Memory B cell (primary cell): ENCODE measurements at regions not wholly inside any gene's neighbourhood (a gene's known extent, or its start where the extent isn't known, plus 50 kb on each side); places are given as distances from the start of the nearest gene placed in this dataset.
"Not testable (repeated sequence)": the region's sequence is repeated elsewhere in the genome, so short reads cannot be mapped to it uniquely, and the experiment has no call there.

ENCODE experiments used
- ATAC-seq: fragments of 150-1000 bp; cut with Tn5 transposase; 2 replicates; pipeline ENCODE4 v1.10.0; 2021; ENCODE audit warnings: low read depth, mild to moderate bottlenecking, moderate library complexity
- DNase-seq, 2 donors: peaks; one replicate each; pipeline ENCODE4 v3.0.0; 2022; ENCODE audit warnings: low spot score in 2 of 2
- H3K27ac Mint-ChIP-seq: one replicate; pipeline ENCODE4 v1.8.0; 2022; ENCODE audit warnings: mild to moderate bottlenecking, moderate library complexity, mixed read lengths
- H3K27me3 Mint-ChIP-seq: one replicate; pipeline ENCODE4 v1.8.0; 2022; ENCODE audit warnings: mixed read lengths
- H3K36me3 Mint-ChIP-seq: one replicate; pipeline ENCODE4 v1.8.0; 2022; ENCODE audit warnings: mild to moderate bottlenecking, mixed read lengths
- H3K4me1 Mint-ChIP-seq: one replicate; pipeline ENCODE4 v1.8.0; 2022; ENCODE audit warnings: mixed read lengths
- H3K4me3 Mint-ChIP-seq: one replicate; pipeline ENCODE4 v1.8.0; 2022; ENCODE audit warnings: mild to moderate bottlenecking, moderate library complexity, mixed read lengths
- H3K9me3 Mint-ChIP-seq: one replicate; pipeline ENCODE4 v1.8.0; 2022; ENCODE audit warnings: mixed read lengths

GRCh38 chr4:11060637-11061036 is 368.1 kb downstream of the HS3ST1 start:
- not testable (repeated sequence) for DNase-seq, H3K4me1 Mint-ChIP-seq, H3K36me3 Mint-ChIP-seq, H3K27me3 Mint-ChIP-seq, H3K27ac Mint-ChIP-seq, ATAC-seq, H3K4me3 Mint-ChIP-seq, H3K9me3 Mint-ChIP-seq

- H3K9me3 Mint-ChIP-seq, H3K27ac Mint-ChIP-seq, DNase-seq, H3K27me3 Mint-ChIP-seq, ATAC-seq, H3K4me1 Mint-ChIP-seq, H3K36me3 Mint-ChIP-seq, H3K4me3 Mint-ChIP-seq: not testable (repeated sequence)
Observed at GRCh38 chr4:11054937-11055336, 370.4 kb upstream of the CLNK start.

DNA sequence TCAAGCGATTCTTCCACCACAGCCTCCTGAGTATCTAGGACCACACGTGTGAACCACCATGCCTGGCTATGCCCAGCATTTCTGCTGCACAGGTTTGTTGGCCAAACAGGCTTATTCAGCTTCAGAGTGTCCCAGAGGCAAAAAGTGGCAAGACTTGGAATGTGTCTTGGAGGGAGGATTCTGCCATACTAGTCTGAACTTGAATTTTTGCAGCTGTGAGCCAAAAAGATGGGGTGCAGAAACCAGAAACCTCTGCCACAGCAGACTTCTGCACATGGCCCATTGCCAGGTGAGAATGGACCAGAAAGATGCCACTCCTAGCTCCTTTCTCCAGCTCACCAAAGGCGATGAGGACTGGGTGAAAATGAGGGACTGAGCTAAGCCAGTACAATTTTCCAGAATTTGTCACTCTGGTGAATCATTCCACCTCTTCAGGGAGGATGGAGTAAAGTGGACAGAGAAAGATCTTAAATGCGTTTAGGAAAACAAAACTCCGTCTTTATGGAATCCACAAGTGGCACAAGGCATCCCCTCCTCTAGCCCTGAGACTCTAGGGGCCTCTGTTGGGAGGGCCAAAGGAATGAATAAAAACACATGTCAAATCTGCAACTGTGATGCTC is 369.1 kb upstream of the CLNK start:
- no peak overlapping the region for H3K4me3 Mint-ChIP-seq
- H3K36me3 Mint-ChIP-seq, result peaks cover 1% of the 10 kb centered on the region
- no peak overlapping the region for H3K27ac Mint-ChIP-seq
- H3K27me3 Mint-ChIP-seq, result no peaks in the 10 kb centered on the region
- ATAC-seq, result no peak
- H3K4me1 Mint-ChIP-seq, result peaks cover 10% of the 10 kb centered on the region
- peaks cover 4% of the 10 kb centered on the region for H3K9me3 Mint-ChIP-seq
- no peak for DNase-seq

DNA sequence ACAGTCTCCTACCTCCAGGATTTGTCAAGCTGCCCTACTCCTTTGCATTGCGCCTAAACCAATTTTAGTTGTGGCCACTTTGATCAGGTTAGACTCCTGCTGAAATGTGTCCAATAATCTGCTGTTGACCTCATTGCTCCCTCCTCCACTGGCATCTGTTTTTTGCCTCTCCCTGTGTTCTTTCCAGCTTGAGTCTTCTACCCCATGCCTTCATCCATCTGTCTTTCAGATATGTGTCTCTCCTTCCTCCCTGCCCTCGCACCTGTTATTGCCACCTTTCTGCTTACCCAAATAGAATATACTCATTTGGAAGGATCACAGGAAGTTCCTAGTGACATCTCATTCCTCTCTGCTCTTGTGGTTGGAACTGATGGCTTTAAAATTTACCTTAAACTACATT is 366.6 kb upstream of the CLNK start:
- H3K4me1 Mint-ChIP-seq, result peaks cover 8% of the 10 kb centered on the region
- ATAC-seq, result no peak
- no peaks in the 10 kb centered on the region for H3K27me3 Mint-ChIP-seq
- H3K9me3 Mint-ChIP-seq, result peaks cover 9% of the 10 kb centered on the region
- DNase-seq, result no peak
- H3K36me3 Mint-ChIP-seq, result peaks cover 7% of the 10 kb centered on the region
- no peak overlapping the region for H3K4me3 Mint-ChIP-seq
- no peak overlapping the region for H3K27ac Mint-ChIP-seq

- no peaks in the 10 kb centered on the region for H3K27me3 Mint-ChIP-seq
- no peak for ATAC-seq
- H3K4me1 Mint-ChIP-seq, result peaks cover 8% of the 10 kb centered on the region
- H3K36me3 Mint-ChIP-seq, result peaks cover 9% of the 10 kb centered on the region
- DNase-seq, result no peak
- no peak overlapping the region for H3K27ac Mint-ChIP-seq
- H3K4me3 Mint-ChIP-seq, result no peak overlapping the region
- peaks cover 12% of the 10 kb centered on the region for H3K9me3 Mint-ChIP-seq
Observed at GRCh38 chr4:11050766-11051165, 366.2 kb upstream of the CLNK start.

GRCh38 chr4:11049001-11049400 is 364.4 kb upstream of the CLNK start:
- H3K27ac Mint-ChIP-seq, result no peak overlapping the region
- H3K4me3 Mint-ChIP-seq, result no peak overlapping the region
- no peaks in the 10 kb centered on the region for H3K27me3 Mint-ChIP-seq
- ATAC-seq (no peak), DNase-seq (no peak)
- peaks cover 13% of the 10 kb centered on the region for H3K4me1 Mint-ChIP-seq
- H3K36me3 Mint-ChIP-seq, result peaks cover 11% of the 10 kb centered on the region
- H3K9me3 Mint-ChIP-seq, result peaks cover 17% of the 10 kb centered on the region

DNA sequence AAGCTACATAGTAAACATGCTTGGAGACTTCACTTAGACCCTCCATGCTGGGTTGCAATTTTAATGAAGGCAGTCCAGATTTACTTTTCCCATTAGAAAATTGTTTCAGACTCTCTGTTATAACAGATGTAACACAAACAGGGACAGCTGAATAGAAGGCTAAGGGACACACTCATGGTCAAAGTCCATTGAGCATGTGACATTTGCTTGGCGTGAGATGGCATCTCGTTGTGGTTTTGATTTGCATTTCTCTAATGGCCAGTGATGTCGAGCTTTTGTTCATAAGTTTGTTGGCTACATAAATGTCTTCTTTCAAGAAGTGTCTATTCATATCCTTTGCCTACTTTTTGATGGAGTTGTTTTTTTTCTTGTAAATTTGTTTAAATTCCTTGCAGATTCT is 358.2 kb upstream of the CLNK start:
- no peak for ATAC-seq
- Mint-ChIP-seq H3K9me3 (peaks cover 15% of the 10 kb centered on the region), H3K36me3 (peaks cover 10% of the 10 kb centered on the region), H3K4me1 (peaks cover 20% of the 10 kb centered on the region), H3K27ac (no peak overlapping the region), H3K4me3 (no peak overlapping the region), H3K27me3 (no peaks in the 10 kb centered on the region)
- DNase-seq, result no peak

GRCh38 chr4:11039634-11040131 is 355.1 kb upstream of the CLNK start:
- no peaks in the 10 kb centered on the region for H3K27me3 Mint-ChIP-seq
- H3K4me3 Mint-ChIP-seq, result no peak overlapping the region
- DNase-seq, result no peak
- H3K27ac Mint-ChIP-seq, result no peak overlapping the region
- no peaks in the 10 kb centered on the region for H3K36me3 Mint-ChIP-seq
- H3K9me3 Mint-ChIP-seq, result peaks cover 2% of the 10 kb centered on the region
- peaks cover 17% of the 10 kb centered on the region for H3K4me1 Mint-ChIP-seq
- ATAC-seq, result no peak

GRCh38 chr4:11038926-11039325 is 354.4 kb upstream of the CLNK start:
- no peak overlapping the region for H3K27ac Mint-ChIP-seq
- H3K36me3 Mint-ChIP-seq, result no peaks in the 10 kb centered on the region
- peaks cover 2% of the 10 kb centered on the region for H3K9me3 Mint-ChIP-seq
- peaks cover 12% of the 10 kb centered on the region for H3K4me1 Mint-ChIP-seq
- no peak overlapping the region for H3K4me3 Mint-ChIP-seq
- ATAC-seq (no peak), DNase-seq (no peak)
- H3K27me3 Mint-ChIP-seq, result no peaks in the 10 kb centered on the region

GRCh38 chr4:11037637-11038036 is 353.1 kb upstream of the CLNK start:
- H3K4me1 Mint-ChIP-seq, result peaks cover 13% of the 10 kb centered on the region
- H3K27ac Mint-ChIP-seq, result no peak overlapping the region
- H3K27me3 Mint-ChIP-seq, result no peaks in the 10 kb centered on the region
- ATAC-seq (no peak), DNase-seq (no peak)
- peaks cover 2% of the 10 kb centered on the region for H3K9me3 Mint-ChIP-seq
- no peaks in the 10 kb centered on the region for H3K36me3 Mint-ChIP-seq
- no peak overlapping the region for H3K4me3 Mint-ChIP-seq

DNA sequence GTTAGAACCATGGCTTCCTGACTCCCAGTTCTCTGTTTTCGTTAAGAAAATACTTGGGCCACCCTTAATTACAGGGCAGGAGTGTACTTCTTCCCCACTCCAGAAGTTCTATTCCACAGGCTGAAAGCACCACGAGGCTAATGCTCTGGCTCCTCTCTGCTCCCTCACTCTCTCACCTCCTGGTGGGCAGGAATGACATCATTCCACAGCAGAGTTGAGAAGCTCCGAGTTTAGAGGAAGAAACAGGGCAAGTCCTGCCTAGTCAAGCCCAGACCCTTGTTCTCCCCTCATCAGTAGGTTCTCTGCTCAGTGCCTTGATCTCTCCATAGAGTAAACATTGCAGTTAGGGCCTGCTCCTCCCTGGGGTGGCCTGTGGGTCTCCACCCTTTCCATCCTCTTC is 343.8 kb upstream of the CLNK start:
- ATAC-seq (no peak), DNase-seq (no peak)
- Mint-ChIP-seq H3K27me3 (no peaks in the 10 kb centered on the region), H3K4me1 (peaks cover 11% of the 10 kb centered on the region), H3K27ac (no peak overlapping the region), H3K4me3 (no peak overlapping the region), H3K36me3 (peaks cover 6% of the 10 kb centered on the region), H3K9me3 (peaks cover 9% of the 10 kb centered on the region)

DNA sequence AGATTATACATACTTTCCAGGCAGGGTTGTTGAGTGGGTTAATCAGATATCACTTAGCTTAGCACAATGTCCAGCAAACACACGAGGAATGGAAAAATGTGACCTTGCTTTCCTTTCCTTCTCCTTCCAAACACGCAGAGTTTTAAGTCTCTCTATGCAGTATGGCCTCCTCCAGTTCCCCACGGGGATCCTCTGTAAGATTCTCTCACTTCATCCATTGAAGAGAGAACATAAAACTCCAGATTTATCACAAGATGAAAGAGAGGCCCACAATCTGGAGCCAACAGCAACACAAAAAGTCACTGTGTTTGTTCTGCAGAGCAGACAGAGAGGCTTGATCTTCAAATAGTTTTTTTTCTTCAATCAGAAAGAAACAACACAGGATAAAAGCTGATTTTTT is 336.8 kb upstream of the CLNK start:
- no peak overlapping the region for H3K27ac Mint-ChIP-seq
- H3K27me3 Mint-ChIP-seq, result no peaks in the 10 kb centered on the region

DNA sequence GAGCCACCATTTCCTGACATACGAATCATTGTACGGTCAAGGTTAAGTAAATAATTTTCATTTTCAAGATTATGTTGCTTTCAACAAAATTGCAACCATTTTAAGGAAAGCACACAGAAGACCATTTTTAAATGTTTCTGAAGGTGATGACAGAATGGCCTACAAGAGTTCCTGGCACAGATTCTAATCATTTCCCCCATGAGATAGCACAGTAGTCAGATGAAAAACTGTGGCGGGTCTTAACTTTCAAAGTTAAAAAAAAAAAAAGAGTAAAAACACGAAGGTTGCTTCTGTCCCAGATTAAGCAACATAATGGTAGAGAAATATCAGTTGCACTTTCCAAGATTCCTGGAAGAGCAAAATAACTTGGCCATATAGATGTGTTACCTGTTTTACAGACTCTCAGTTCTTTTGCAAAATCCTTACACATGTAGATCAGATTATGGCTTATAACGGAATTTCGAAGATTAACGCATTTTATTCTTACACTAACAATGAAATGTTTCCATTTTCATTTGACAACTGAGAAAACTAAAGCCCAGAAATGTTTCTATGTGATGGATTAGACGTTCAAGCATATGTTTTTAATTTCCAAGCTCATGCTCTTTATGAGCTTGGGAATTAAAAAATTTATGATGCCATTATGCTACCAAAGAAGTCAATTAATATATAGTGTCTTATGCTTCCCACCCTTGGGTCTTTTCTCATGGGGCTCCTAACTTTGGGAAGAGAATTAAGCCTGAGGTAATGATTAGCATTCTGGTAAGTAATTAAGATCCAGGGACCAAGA is 335.1 kb upstream of the CLNK start:
- DNase-seq, result no peak
- no peak overlapping the region for H3K27ac Mint-ChIP-seq
- H3K27me3 Mint-ChIP-seq, result no peaks in the 10 kb centered on the region
- H3K9me3 Mint-ChIP-seq, result no peaks in the 10 kb centered on the region
- H3K36me3 Mint-ChIP-seq, result peaks cover 4% of the 10 kb centered on the region
- peaks cover 8% of the 10 kb centered on the region for H3K4me1 Mint-ChIP-seq
- no peak overlapping the region for H3K4me3 Mint-ChIP-seq
- no peak for ATAC-seq

More for the DNA sequence above, 336.8 kb upstream of the CLNK start:
- peaks cover 5% of the 10 kb centered on the region for H3K4me1 Mint-ChIP-seq
- H3K9me3 Mint-ChIP-seq, result no peaks in the 10 kb centered on the region
- H3K4me3 Mint-ChIP-seq, result no peak overlapping the region
- no peak for ATAC-seq
- no peak for DNase-seq
- H3K36me3 Mint-ChIP-seq, result peaks cover 4% of the 10 kb centered on the region

- peaks cover 3% of the 10 kb centered on the region for H3K27me3 Mint-ChIP-seq
- H3K9me3 Mint-ChIP-seq, result no peaks in the 10 kb centered on the region
- no peak overlapping the region for H3K4me3 Mint-ChIP-seq
- peaks cover 10% of the 10 kb centered on the region for H3K4me1 Mint-ChIP-seq
- H3K27ac Mint-ChIP-seq, result no peak overlapping the region
- ATAC-seq (no peak), DNase-seq (no peak)
- no peaks in the 10 kb centered on the region for H3K36me3 Mint-ChIP-seq
Observed at GRCh38 chr4:11014199-11014598, 329.6 kb upstream of the CLNK start.
